Hindlimb muscle (tissue), 1 donor: ENCODE measurements at regions not wholly inside any gene's neighbourhood (a gene's known extent, or its start where the extent isn't known, plus 50 kb on each side); places are given as distances from the start of the nearest gene placed in this dataset.

Experiments used
- DNase-seq: peaks from one replicate; pipeline ENCODE4 v3.0.0-alpha.2; 2013

GRCh38 chr18:78765637-78766281, 213.9 kb upstream of the SALL3 start:
- no peak for DNase-seq

- no peak for DNase-seq
These were observed 212.7 kb upstream of the SALL3 start for GRCh38 chr18:78766651-78767533.

DNA sequence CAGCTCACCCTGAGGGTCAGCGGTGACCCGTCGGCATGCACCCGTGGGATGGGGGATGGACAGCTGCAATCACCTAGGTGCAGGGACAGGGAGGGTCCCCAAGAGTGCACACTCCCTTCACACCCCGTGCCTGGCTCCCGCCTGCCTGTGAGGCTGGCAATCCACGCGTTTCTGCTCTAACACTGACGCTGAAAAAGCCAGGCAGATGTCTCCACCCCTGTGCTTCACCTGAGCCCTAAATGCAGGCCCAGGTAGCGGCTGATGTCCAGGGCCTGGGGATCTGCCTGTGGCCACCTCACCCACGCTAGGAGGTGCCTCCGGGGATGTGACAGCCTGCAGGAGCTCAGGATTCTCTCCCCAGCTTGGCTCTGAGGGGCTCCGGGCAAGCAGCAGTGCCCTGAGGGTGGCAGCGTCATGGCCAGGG, 212.0 kb upstream of the SALL3 start:
- no peak for DNase-seq

DNA sequence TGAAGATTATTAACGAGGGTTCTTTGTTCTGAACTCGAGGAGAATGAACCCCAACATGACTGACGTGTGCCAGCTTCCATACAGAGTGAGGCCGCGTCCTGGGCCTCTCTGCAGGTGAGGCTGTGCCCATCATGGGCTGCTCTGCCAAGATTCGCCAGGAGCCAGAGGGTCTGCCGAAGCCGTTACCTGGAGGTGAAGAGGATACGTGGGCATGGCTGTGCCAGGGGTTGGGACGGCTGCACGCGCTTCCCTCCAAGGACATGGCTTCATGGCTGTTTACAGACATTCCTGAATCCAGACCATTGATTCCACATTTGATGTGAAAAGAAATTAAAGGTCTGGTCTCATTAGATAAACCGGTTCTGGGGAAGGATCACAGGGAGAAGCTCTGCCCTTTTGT, 211.4 kb upstream of the SALL3 start:
- DNase-seq: no peak

- no peak for DNase-seq
These were observed 210.7 kb upstream of the SALL3 start for GRCh38 chr18:78768656-78769501.

GRCh38 chr18:78769502-78770105, 210.0 kb upstream of the SALL3 start:
- no peak for DNase-seq

DNA sequence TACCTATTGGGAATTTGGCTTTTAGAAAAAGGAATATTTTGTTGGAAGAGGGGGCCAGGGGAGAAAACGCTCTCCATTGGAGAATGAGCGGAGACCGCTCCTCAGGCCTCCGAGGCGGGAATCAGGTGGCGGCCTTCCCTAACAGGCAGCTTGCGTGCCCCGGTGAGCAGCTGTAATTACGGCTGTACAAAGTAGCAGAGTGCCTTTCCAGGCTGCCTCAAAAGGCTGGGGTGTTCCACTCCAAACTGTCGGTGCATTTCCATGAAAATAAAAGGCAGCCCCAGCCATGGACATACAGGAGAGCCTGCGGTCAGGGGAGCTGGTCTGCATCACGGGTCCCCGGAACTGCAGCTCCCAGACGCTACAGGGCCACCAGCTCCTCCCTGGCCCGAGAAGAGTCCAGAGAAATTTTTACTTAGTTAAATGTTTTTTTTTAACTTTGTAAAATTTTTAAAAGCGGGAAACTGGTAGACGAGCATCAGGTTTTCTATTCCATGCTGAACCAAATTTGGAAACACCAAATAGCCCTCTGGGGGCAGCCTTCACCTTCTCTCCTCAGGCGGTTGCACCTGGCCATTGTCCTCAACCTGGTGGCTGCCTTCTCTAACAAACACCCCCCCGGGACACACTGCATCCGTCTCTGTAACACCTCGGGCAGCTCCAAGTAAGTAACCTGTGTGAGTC, 209.3 kb upstream of the SALL3 start:
- no peak for DNase-seq

- no peak for DNase-seq
These were observed 208.8 kb upstream of the SALL3 start for GRCh38 chr18:78770823-78771139.

GRCh38 chr18:78771496-78772359, 207.9 kb upstream of the SALL3 start:
- no peak for DNase-seq

DNA sequence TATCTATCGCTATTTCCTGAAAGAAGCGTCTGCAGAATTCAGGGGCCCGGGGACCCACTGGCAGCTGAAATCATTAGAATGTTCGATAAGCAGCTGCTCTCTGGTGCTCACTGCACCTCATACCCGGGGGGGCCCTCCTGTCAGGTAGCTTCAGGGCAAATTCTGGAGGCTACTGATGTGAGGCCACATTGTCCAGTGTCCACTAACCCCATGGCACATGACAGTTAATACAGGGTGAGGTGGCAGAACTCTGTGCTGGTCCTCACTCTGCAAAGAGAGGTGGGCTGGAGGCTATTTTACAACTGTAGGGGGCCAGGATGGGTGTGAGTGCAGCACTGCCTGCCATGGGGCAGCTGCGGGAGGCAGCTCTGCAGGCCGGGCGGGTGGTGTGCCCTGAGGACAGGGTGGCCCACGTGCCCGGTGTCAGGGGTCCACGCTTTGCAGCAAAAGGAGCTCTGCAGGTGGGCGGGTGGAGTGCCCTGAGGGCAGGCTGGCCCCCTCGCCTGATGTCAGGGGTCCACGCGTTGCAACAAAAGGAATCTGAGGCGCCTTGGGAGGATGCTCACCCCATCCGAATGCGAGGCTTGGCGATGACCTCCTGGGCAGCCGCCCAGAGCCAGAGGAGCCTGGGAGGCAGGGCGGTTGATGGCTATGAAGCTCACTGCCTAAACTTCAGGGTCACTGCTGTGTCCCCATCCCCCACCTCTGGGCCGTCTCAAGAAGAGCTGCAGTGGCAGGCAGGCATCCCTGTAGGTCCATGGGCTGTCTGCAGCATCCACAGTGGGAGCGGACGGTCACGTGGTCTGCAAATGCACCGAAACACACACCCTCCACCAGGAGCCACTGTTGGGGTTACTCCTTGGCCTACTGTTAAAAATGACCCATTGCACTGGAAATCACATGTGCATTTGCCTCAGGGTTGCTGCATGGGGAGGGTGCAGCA, 207.0 kb upstream of the SALL3 start:
- DNase-seq: no peak

- no peak for DNase-seq
These were observed 206.3 kb upstream of the SALL3 start for GRCh38 chr18:78773303-78773755.

- DNase-seq: no peak
These were observed 205.8 kb upstream of the SALL3 start for GRCh38 chr18:78773819-78774218.

DNA sequence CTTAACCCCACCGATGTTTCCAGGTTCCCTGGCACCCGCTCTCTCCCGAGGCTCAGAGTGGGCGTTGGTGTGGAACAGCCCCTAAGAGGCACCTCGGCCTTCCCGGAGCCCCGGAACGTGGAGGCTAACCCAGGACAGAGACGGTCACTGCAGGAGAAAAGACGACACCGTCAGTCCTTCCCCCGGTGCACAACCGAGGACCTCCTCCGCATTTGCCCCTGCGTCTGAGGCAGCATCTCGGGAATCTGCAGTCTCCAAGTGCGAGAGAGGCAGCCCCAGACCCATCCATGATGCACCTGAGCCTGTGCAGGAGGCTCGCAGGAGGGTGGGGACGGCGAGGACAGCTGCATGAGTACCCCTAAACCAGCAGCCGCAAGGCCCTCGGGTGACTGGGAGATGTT, 204.9 kb upstream of the SALL3 start:
- no peak for DNase-seq

DNA sequence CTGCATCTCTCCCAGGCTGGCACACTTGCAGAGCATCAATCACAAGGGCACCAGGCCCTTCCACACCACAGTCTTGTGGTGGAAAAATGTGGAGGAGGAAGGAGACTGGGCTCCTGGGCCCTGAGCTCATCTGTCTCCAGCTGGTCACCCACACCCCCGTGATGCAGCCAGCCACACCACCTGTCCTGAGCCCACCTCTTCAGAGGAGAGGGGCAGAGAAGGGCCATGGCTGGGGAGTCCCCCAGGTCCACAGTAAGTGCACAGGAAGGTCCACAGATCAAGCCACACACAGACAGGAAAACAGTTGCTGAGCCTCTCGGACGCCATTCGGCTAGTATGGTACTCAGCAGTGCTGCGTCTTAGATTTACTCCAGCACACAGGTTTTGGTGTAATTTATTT, 203.5 kb upstream of the SALL3 start:
- DNase-seq: no peak

DNA sequence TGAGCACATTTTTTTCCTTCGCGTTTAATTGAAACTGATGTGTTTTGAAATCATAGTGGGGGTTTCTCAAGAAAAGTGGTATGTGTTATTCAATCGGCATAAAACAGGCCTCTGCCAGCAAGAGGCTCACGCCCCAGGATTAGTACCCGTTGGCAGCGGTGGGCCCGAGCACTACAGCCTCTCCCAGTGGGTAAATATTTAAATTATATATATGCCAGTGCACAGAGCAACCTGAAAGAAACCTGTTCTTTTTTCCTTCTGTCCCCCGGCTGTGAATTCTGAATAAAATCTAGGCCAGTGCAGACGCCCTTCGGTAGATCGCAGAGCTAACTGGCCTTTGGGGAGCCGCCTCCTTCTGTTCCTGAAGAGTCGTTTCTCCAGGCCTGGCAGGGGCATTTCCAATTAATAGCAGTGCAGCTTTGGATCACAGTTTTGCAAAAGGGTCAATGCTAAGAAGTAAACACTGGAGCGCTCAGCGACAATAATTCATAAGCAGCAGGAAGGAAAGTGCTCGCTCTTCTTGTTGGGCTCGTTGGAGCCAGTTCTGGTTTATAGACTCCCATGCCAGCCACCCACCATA, 202.8 kb upstream of the SALL3 start:
- no peak for DNase-seq

GRCh38 chr18:78777992-78778391, 201.6 kb upstream of the SALL3 start:
- DNase-seq: no peak

DNA sequence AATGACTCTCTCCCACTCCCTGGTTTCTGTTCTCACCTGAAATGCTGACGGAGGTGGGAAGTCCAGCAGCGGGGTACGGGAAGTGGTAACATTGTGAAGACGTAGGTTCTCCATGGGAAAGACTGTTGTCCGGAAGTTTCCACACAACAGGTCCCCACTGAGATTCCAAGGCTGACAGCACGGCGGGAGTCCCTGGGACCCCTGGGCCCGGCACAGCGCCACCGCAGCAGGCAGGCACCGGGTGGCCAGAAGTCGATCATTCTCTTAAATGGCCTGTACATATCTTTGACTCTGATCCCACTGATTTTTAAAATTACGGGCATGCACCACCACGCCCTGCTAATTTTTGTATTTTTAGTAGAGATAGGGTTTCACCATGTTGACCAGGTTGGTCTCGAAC, 201.0 kb upstream of the SALL3 start:
- DNase-seq: no peak

DNA sequence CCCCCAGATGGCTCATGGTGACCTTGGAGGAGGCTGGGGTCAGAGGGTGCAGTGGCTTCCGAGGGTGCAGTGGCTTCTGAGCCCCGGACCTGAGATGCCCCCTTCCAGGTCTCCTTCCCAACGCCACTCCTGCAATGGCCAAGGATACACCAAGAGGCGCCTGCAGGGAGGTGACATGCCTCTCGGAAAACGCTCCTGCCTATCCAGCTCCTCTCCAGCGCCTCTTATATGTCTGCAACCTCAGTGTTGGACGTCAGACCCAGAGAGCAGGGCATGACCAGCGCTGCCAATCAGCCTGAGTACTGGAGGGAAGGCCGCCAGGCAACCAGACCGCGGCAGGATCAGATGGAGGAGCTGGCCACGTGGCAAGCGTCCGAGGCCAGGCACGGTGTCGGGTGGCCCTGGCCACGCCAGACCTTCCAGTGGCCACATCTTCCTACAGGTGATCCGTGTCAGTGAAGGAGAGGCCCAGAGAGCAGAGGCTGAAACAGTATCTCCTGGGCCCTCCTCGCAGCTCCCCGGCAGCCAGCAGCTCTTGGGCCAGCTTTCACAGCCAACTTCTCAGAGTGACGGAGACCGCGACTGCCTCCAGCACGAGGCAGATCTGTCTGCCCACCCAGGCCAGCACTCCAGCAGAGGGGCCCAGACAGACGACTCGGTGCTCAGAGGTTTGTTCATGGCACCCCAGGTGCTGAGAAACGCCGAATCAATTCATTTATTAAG, 199.5 kb upstream of the SALL3 start:
- no peak for DNase-seq
